Neural cell (in vitro differentiated cells): ENCODE measurements at regions not wholly inside any gene's neighbourhood (a gene's known extent, or its start where the extent isn't known, plus 50 kb on each side); places are given as distances from the start of the nearest gene placed in this dataset.

Experiments
- H2AFZ ChIP-seq: fragments of 200-600, 300-800 bp; sonication (generic), shearing (Covaris generic); 2 replicates; pipeline ENCODE4 v1.6.0; 2014; ENCODE audit warnings: low read depth, mild to moderate bottlenecking, antibody characterized with exemption, low read length, moderate library complexity
- H3F3A ChIP-seq: fragments of 200-600 bp; shearing (Covaris generic); 2 replicates; pipeline ENCODE4 v1.6.1; 2016; ENCODE audit warnings: mild to moderate bottlenecking, moderate library complexity, mixed read lengths, antibody characterized with exemption, low read length; ENCODE audit not compliant: insufficient read depth, poor library complexity, severe bottlenecking
- H3K27ac ChIP-seq: fragments of 200-600, 300-800 bp; sonication (generic), shearing (Covaris generic); 2 replicates; pipeline ENCODE4 v1.5.1; 2014; ENCODE audit warnings: mild to moderate bottlenecking, low read length, moderate library complexity
- H3K27me3 ChIP-seq: fragments of 300-800, 200-600 bp; sonication (generic), shearing (Covaris generic); 2 replicates; pipeline ENCODE4 v1.6.0; 2014; ENCODE audit warnings: mild to moderate bottlenecking, low read depth, low read length, moderate library complexity; ENCODE audit not compliant: insufficient read depth
- H3K36me3 ChIP-seq: fragments of 300-800, 200-600 bp; sonication (generic), shearing (Covaris generic); 2 replicates; pipeline ENCODE4 v1.5.1; 2014; ENCODE audit warnings: mild to moderate bottlenecking, antibody characterized with exemption, low read length, moderate library complexity; ENCODE audit not compliant: insufficient read depth
- H3K4me2 ChIP-seq: fragments of 300-800, 200-600 bp; sonication (generic), shearing (Covaris generic); 2 replicates; pipeline ENCODE4 v1.6.0; 2014; ENCODE audit warnings: mild to moderate bottlenecking, low read length
- H3K4me3 ChIP-seq: fragments of 300-800, 200-600 bp; sonication (generic), shearing (Covaris generic); 2 replicates; pipeline ENCODE4 v1.5.1; 2014; ENCODE audit warnings: mild to moderate bottlenecking, low read length, moderate library complexity
- H3K79me2 ChIP-seq: fragments of 200-600 bp; shearing (Covaris generic); replicated peaks from 2 replicates; pipeline ENCODE4 v1.6.0; 2014; ENCODE audit warnings: mild to moderate bottlenecking, low read length, moderate library complexity; ENCODE audit not compliant: insufficient read depth
- H3K9ac ChIP-seq: fragments of 300-800, 200-600 bp; sonication (generic), shearing (Covaris generic); 2 replicates; pipeline ENCODE4 v1.6.1; 2016; ENCODE audit warnings: mild to moderate bottlenecking, low read length, mixed read lengths
- H3K9me2 ChIP-seq: fragments of 200-600 bp; shearing (Covaris generic); 2 replicates; pipeline ENCODE4 v1.6.1; 2016; ENCODE audit warnings: mild to moderate bottlenecking, low read length, mixed read lengths; ENCODE audit not compliant: insufficient read depth
- H3K9me3 ChIP-seq: fragments of 200-600, 300-800 bp; sonication (generic), shearing (Covaris generic); 2 replicates; pipeline ENCODE4 v1.6.1; 2016; ENCODE audit warnings: mild to moderate bottlenecking, mixed run types, low read length, moderate library complexity, mixed read lengths
- H4K20me1 ChIP-seq: fragments of 200-600 bp; shearing (Covaris generic); 2 replicates; pipeline ENCODE4 v1.6.1; 2016; ENCODE audit warnings: mild to moderate bottlenecking, mixed run types; ENCODE audit not compliant: insufficient read depth
- EP300 ChIP-seq: fragments of 450-650 bp; conservative IDR thresholded peaks from 2 replicates; pipeline ENCODE4 v1.6.1; 2014; ENCODE audit warnings: antibody characterized with exemption, mild to moderate bottlenecking, moderate library complexity; ENCODE audit not compliant: poor library complexity, severe bottlenecking
- EZH2 ChIP-seq: fragments of 200-600, 300-800 bp; shearing (Covaris generic), sonication (generic); IDR thresholded peaks from 2 replicates; pipeline ENCODE4 v1.6.1; 2014; ENCODE audit warnings: antibody characterized with exemption, low read length, borderline replicate concordance, mild to moderate bottlenecking; ENCODE audit not compliant: insufficient read depth, poor library complexity, severe bottlenecking
- MXI1 ChIP-seq: fragments of 450-650 bp; conservative IDR thresholded peaks from 2 replicates; pipeline ENCODE4 v1.6.1; 2014; ENCODE audit warnings: antibody characterized with exemption, mild to moderate bottlenecking; ENCODE audit not compliant: poor library complexity, severe bottlenecking
- POLR2AphosphoS5 ChIP-seq: IDR thresholded peaks from 2 replicates; pipeline ENCODE4 v1.6.1; 2012
- RAD21 ChIP-seq: fragments of 450-650 bp; conservative IDR thresholded peaks from 2 replicates; pipeline ENCODE4 v1.6.1; 2014; ENCODE audit warnings: antibody characterized with exemption, mild to moderate bottlenecking, moderate library complexity
- SMC3 ChIP-seq: fragments of 450-650 bp; conservative IDR thresholded peaks from 2 replicates; pipeline ENCODE4 v1.6.1; 2014; ENCODE audit warnings: antibody characterized with exemption, mild to moderate bottlenecking, moderate library complexity; ENCODE audit not compliant: poor library complexity
- TAF1 ChIP-seq: IDR thresholded peaks from 2 replicates; pipeline ENCODE4 v1.6.1; 2012; ENCODE audit warnings: low read depth
- TF ChIP-seq, protein P1 (sequence below): fragments of 450-650 bp; IDR thresholded peaks from 2 replicates; pipeline ENCODE4 v1.5.1; 2014; ENCODE audit warnings: antibody characterized with exemption, mild to moderate bottlenecking, moderate library complexity; ENCODE audit not compliant: poor library complexity, severe bottlenecking
- TF ChIP-seq, protein P2 (sequence below): IDR thresholded peaks from 2 replicates; pipeline ENCODE4 v1.6.1; 2012; ENCODE audit warnings: borderline replicate concordance

DNA sequence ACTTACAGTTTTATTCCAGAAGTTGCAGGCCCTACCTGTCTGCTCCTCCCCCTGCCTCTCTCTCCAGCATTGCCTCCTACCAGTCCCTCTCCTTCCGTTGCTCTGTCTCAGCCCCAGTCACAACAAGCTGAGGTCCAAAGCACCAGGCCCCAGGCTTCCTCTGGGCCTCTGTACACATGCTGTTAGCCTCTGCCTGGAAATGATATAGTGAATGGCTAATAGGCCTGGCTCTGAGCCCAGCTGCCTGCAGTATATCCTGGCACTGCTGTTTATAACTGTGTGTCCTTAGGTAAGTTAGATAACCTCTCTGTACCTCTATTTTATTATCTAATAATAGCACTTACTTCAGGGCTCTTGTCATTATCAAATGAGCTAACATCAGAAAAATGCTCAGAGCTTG lies 114.9 kb upstream of the PWP1 start:
- H3K79me2 ChIP-seq = no peaks in the 10 kb centered on the region
- TF ChIP-seq TAF1 = no peak
- no peak for TF ChIP-seq MXI1
- TF ChIP-seq EZH2 = no peak
- no peak for TF ChIP-seq RAD21
- TF ChIP-seq SMC3 = no peak
- TF ChIP-seq, protein P1, sequence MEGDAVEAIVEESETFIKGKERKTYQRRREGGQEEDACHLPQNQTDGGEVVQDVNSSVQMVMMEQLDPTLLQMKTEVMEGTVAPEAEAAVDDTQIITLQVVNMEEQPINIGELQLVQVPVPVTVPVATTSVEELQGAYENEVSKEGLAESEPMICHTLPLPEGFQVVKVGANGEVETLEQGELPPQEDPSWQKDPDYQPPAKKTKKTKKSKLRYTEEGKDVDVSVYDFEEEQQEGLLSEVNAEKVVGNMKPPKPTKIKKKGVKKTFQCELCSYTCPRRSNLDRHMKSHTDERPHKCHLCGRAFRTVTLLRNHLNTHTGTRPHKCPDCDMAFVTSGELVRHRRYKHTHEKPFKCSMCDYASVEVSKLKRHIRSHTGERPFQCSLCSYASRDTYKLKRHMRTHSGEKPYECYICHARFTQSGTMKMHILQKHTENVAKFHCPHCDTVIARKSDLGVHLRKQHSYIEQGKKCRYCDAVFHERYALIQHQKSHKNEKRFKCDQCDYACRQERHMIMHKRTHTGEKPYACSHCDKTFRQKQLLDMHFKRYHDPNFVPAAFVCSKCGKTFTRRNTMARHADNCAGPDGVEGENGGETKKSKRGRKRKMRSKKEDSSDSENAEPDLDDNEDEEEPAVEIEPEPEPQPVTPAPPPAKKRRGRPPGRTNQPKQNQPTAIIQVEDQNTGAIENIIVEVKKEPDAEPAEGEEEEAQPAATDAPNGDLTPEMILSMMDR = no peak
- TF ChIP-seq EP300 = no peak
- no peak for TF ChIP-seq POLR2AphosphoS5
- TF ChIP-seq, protein P2, sequence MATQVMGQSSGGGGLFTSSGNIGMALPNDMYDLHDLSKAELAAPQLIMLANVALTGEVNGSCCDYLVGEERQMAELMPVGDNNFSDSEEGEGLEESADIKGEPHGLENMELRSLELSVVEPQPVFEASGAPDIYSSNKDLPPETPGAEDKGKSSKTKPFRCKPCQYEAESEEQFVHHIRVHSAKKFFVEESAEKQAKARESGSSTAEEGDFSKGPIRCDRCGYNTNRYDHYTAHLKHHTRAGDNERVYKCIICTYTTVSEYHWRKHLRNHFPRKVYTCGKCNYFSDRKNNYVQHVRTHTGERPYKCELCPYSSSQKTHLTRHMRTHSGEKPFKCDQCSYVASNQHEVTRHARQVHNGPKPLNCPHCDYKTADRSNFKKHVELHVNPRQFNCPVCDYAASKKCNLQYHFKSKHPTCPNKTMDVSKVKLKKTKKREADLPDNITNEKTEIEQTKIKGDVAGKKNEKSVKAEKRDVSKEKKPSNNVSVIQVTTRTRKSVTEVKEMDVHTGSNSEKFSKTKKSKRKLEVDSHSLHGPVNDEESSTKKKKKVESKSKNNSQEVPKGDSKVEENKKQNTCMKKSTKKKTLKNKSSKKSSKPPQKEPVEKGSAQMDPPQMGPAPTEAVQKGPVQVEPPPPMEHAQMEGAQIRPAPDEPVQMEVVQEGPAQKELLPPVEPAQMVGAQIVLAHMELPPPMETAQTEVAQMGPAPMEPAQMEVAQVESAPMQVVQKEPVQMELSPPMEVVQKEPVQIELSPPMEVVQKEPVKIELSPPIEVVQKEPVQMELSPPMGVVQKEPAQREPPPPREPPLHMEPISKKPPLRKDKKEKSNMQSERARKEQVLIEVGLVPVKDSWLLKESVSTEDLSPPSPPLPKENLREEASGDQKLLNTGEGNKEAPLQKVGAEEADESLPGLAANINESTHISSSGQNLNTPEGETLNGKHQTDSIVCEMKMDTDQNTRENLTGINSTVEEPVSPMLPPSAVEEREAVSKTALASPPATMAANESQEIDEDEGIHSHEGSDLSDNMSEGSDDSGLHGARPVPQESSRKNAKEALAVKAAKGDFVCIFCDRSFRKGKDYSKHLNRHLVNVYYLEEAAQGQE = no peak
- H3K36me3 ChIP-seq = no peaks in the 10 kb centered on the region
- no peaks in the 10 kb centered on the region for H3K9me3 ChIP-seq
- H3K4me3 ChIP-seq = no peak overlapping the region
- no peak overlapping the region for H2AFZ ChIP-seq
- H4K20me1 ChIP-seq = no peaks in the 10 kb centered on the region
- no peak overlapping the region for H3K27ac ChIP-seq
- no peak overlapping the region for H3K9ac ChIP-seq
- no peak overlapping the region for H3K4me2 ChIP-seq
- H3F3A ChIP-seq = no peaks in the 10 kb centered on the region
- H3K9me2 ChIP-seq = no peaks in the 10 kb centered on the region
- no peaks in the 10 kb centered on the region for H3K27me3 ChIP-seq

DNA sequence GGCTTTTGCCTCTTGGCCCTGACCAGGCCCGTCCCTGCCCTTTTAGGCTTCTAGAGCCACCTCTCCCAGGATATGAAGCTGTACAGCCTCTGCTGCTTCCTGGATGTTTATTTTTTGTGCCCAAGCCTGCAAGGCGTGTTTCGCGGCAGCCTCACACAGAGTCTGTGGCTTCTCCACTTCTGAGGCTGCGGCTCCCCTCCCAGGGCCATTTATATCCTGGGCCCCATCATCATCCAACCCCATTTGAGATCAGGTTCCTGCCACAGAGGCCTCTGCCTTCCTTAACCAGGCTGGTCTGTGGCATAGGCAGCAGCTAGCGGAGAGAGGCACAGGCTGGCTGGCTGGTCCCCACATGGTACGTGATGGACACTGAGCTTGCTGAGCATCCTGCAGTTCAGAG lies 114.1 kb upstream of the PWP1 start:
- H3F3A ChIP-seq = no peaks in the 10 kb centered on the region
- H3K27me3 ChIP-seq = no peaks in the 10 kb centered on the region
- no peak overlapping the region for H3K27ac ChIP-seq
- TF ChIP-seq EZH2 (no peak), MXI1 (no peak), RAD21 (no peak), EP300 (no peak), SMC3 (no peak), POLR2AphosphoS5 (no peak)
- TF ChIP-seq, protein P1 = no peak
- TF ChIP-seq, protein P2 = no peak
- H3K79me2 ChIP-seq = no peaks in the 10 kb centered on the region
- H2AFZ ChIP-seq = no peak overlapping the region
- no peak overlapping the region for H3K9ac ChIP-seq
- no peaks in the 10 kb centered on the region for H3K9me3 ChIP-seq
- H3K9me2 ChIP-seq = no peaks in the 10 kb centered on the region
- no peaks in the 10 kb centered on the region for H4K20me1 ChIP-seq
- no peaks in the 10 kb centered on the region for H3K36me3 ChIP-seq
- no peak overlapping the region for H3K4me2 ChIP-seq
- no peak overlapping the region for H3K4me3 ChIP-seq
